DMS114 treated with DMSO at 0.1 percent for 48 hours (cell line): ENCODE measurements at regions not wholly inside any gene's neighbourhood (a gene's known extent, or its start where the extent isn't known, plus 50 kb on each side); places are given as distances from the start of the nearest gene placed in this dataset.

Source experiments
- DNase-seq: peaks from one replicate; lab custom pipeline; 2025; ENCODE audit not compliant: unreplicated experiment; lab: John Stamatoyannopoulos, UW

GRCh38 chr7:15867441-15867840 is 181.0 kb upstream of the MEOX2 start:
- no peak for DNase-seq

- DNase-seq = no peak
Measured at GRCh38 chr7:15866753-15867152, 180.3 kb upstream of the MEOX2 start.

- no peak for DNase-seq
Measured at GRCh38 chr7:15864626-15864991, 178.1 kb upstream of the MEOX2 start.

- DNase-seq = no peak
Measured at GRCh38 chr7:15863951-15864625, 177.6 kb upstream of the MEOX2 start.

- no peak for DNase-seq
Measured at GRCh38 chr7:15862781-15863165, 176.3 kb upstream of the MEOX2 start.

GRCh38 chr7:15862016-15862780 is 175.7 kb upstream of the MEOX2 start:
- DNase-seq = no peak

GRCh38 chr7:15860264-15860949 is 173.9 kb upstream of the MEOX2 start:
- no peak for DNase-seq

- no peak for DNase-seq
Measured at GRCh38 chr7:15857026-15857425, 170.5 kb upstream of the MEOX2 start.

GRCh38 chr7:15856311-15856710 is 169.8 kb upstream of the MEOX2 start:
- no peak for DNase-seq

- DNase-seq = no peak
Measured at GRCh38 chr7:15855525-15856109, 169.1 kb upstream of the MEOX2 start.

GRCh38 chr7:15854841-15855524 is 168.5 kb upstream of the MEOX2 start:
- no peak for DNase-seq

GRCh38 chr7:15853832-15854470 is 167.5 kb upstream of the MEOX2 start:
- no peak for DNase-seq

- no peak for DNase-seq
Measured at GRCh38 chr7:15851201-15851600, 164.7 kb upstream of the MEOX2 start.

GRCh38 chr7:15848901-15849300 is 162.4 kb upstream of the MEOX2 start:
- DNase-seq = no peak

GRCh38 chr7:15848362-15848761 is 161.9 kb upstream of the MEOX2 start:
- DNase-seq = no peak

GRCh38 chr7:15845868-15846267 is 159.4 kb upstream of the MEOX2 start:
- DNase-seq = no peak

- no peak for DNase-seq
Measured at GRCh38 chr7:15845461-15845860, 159.0 kb upstream of the MEOX2 start.

GRCh38 chr7:15839416-15840100 is 153.1 kb upstream of the MEOX2 start:
- DNase-seq = no peak

- no peak for DNase-seq
Measured at GRCh38 chr7:15838265-15838664, 151.8 kb upstream of the MEOX2 start.

GRCh38 chr7:15837306-15837950 is 150.9 kb upstream of the MEOX2 start:
- DNase-seq = no peak
